ENCODE measurements at regions not wholly inside any gene's neighbourhood (a gene's known extent, or its start where the extent isn't known, plus 50 kb on each side); places are given as distances from the start of the nearest gene placed in this dataset.

DNA sequence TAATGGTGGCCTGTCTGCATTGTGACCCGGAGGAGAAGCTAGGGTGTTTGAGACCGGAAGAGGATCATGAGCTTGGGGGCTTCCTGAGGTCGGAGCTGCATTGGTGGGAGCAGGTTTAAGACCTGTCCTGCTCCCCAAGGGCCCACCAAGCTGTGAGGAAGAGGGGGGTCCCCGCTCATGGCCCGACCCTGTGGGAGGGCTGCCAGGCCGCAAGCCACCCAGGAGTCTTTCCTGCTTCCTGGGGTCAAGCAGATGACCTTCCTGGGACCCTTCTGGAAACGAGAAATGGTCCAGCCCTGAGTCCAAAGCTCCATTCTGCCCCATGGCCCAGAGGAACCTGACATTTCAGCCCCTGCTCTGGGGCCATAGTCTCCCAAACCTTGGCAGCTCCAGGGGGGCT is 61.5 kb upstream of the RNU6ATAC start:
- BruUV-seq (replicated peaks): no TSS peak
- Histone ChIP-seq H3K9me1 (ENCODE audit: control insufficient read depth, insufficient read depth, low read length) (no peaks in the 10 kb centered on the region), H3K9ac (ENCODE audit: insufficient read depth in 1 of 2, low read depth in 2 of 2, low read length in 2 of 2) (no peak overlapping the region), H3K79me2 (ENCODE audit: control insufficient read depth, insufficient read depth, low read length) (no peaks in the 10 kb centered on the region), H3K4me3 (no peak overlapping the region), H3K36me3 (ENCODE audit: control insufficient read depth, insufficient read depth, low read length) (no peaks in the 10 kb centered on the region), H3K27ac (ENCODE audit: extremely low read depth, low read depth, low read length) (no peak overlapping the region), H4K20me1 (replicated peaks; ENCODE audit: control insufficient read depth, insufficient read depth, low read length) (peaks cover 5% of the 10 kb centered on the region; the same call in 1 of the 2 replicates), H3K9me3 (replicated peaks; ENCODE audit: control insufficient read depth, insufficient read depth, low read depth, low read length) (no peaks in the 10 kb centered on the region), H3K4me1 (replicated peaks in 1 of 2; ENCODE audit: control insufficient read depth in 2 of 2, insufficient read depth in 2 of 2, low read length in 2 of 2) (peaks cover 0 to 20% of the 10 kb centered on the region in 2 experiments; a peak in 1 of 5 replicates), H3K4me2 (ENCODE audit: insufficient read depth, low read length) (no peak overlapping the region), H3K27me3 (ENCODE audit: control insufficient read depth in 2 of 2, insufficient read depth in 2 of 2, low read length in 2 of 2) (peaks cover 39 to 86% of the 10 kb centered on the region in 2 experiments), H2AFZ (ENCODE audit: low read depth, low read length) (no peak overlapping the region)
- TF ChIP-seq ZBTB11 (CRISPR knock-in tag; IDR thresholded peaks at IDR 0.05) (no peak), SRF (CRISPR knock-in tag; IDR thresholded peaks at IDR 0.05) (no peak), ATF3 (IDR thresholded peaks at IDR 0.05) (no peak), ATF3 (CRISPR knock-in tag; conservative IDR thresholded peaks at IDR 0.05) (no peak), GMEB1 (CRISPR knock-in tag; IDR thresholded peaks at IDR 0.05) (no peak), KLF6 (CRISPR knock-in tag; IDR thresholded peaks at IDR 0.05; ENCODE audit: borderline replicate concordance) (no peak), HIVEP1 (CRISPR knock-in tag; IDR thresholded peaks at IDR 0.05) (no peak), SRSF3 (IDR thresholded peaks at IDR 0.05; ENCODE audit: insufficient read depth, low read length) (no peak), ELF1 (tag; IDR thresholded peaks at IDR 0.05) (no peak)
- ATAC-seq: no peak
- in situ Hi-C loops (cut with MboI) (no loop called here), intact Hi-C loops (cut with micrococcal nuclease) (no loop called here)
- no peak for FAIRE-seq
- DNase-seq (ENCODE audit: extremely low read depth in 1 of 4, low spot score in 3 of 4): no peak
- 7% methylated on average over 5 of the region's 7 CpGs for WGBS (ENCODE audit: insufficient coverage, low coverage, missing lambda C conversion rate)
- POLR2A ChIA-PET: interaction anchor here (0.7 kb wide), 1 partner anchor 10 kb away, joined by 3 read pairs; no protein-coding TSS in a partner anchor
- CTCF ChIA-PET (ENCODE audit: low intra/inter-chr PET ratio): no interaction called here
